OCI-M2 (cell line): ENCODE measurements at regions not wholly inside any gene's neighbourhood (a gene's known extent, or its start where the extent isn't known, plus 50 kb on each side); places are given as distances from the start of the nearest gene placed in this dataset.
"Not testable (repeated sequence)": the region's sequence is repeated elsewhere in the genome, so short reads cannot be mapped to it uniquely, and the experiment has no call there.

Source experiments
- DNase-seq: peaks from one replicate; lab custom pipeline; 2025; ENCODE audit not compliant: unreplicated experiment; lab: John Stamatoyannopoulos, UW

DNA sequence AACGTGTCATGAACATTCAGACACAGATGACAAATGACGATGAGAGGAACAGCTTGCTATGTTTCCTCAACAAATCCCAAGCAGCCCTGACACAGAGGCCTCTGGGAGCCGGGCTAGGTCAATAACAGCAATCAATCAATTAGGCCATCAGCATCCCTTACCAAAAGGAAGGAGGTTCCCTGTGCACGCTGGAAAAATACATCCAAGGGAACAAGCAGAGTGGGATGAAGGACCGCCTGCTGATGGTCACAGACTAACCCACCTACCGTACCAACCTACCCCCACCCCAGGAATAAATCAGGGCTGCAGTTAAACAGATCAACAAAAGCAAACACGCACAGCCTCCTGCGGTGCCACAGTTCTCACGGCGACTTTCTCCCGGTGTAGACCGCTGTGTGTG, 265.1 kb upstream of the SFSWAP start:
- DNase-seq, result no peak

DNA sequence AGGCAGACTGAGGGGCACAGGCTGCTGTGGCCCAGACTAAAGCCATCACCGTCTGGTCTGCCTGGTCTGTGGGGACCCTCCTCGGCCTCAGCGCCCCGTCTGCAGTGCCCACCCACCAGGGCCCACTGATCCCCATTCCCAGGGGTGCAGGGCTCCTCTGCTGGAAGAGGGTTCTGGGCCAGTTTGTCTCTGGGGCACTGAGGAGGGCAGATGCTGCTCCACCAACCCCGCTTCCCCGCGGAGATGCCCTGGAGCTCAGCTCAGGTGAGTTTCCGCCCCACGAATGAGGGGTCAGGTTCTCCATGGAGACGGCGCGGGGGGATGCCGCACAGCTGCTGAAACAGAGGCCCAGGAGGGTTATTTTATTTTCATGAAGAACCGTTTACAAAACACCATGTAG, 263.3 kb upstream of the SFSWAP start:
- DNase-seq, result not testable (repeated sequence)

DNA sequence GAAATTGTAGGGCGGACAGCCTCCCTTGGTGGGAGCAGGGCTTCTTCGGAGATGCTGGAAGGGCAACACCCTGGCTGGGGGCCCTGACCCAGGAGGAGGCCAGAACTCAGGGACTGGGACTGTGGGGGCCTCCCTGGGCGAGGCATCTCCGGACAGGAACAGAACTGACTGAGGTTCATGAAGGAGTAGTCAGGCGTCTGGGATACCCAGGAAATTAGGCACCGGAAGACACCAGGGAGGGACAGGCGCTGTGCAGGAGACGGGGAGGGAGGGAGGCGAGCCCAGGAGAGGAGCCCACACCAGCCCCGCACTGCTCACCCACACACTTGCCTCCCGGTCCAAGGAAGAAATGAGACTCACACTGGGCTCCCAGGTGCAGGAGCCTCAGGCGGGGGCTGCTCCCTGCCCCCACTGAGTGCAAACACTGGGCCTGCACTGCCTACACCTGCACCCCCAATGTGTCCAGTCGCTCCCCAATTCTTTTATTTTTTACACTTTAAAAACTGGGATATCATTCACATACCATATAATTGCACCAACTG, 262.6 kb upstream of the SFSWAP start:
- no peak for DNase-seq

DNA sequence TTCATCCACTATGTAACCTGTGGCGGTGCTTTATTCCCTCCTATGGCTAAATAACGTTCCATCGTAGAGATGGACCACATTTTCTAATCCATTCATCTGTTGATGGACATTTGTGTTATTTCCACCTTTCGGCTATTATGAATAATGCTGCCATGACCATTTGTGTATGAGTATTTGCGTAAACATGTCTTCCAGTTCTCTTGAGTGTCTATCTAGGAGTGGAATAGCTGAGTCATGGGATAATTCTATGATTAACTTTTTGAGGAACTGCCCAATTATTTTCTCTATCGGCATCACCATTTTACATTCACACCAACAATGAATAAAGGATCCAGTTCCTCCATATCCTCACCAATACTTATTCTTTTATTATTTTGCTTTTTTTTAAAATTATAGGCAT, 261.9 kb upstream of the SFSWAP start:
- no peak for DNase-seq

DNA sequence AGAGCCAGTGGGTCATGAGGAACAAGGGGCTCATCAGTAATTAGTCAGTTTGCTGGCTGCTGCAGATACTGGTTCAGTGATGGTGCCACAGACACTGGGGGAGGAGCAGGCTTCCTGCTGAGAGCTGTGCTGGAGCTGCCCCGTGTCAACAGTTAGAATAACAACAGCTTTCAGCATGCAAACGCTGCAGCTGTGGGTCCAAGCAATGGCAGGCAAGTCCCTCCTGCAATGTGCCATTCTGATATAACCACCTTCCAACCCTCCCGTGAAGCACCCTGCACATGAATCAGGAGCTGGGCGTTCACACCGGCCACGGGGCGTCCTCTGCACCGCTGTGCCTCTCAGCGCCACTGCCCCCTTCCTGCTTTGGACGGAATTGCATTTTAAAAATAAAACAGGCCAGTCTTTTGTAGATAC, 258.4 kb upstream of the SFSWAP start:
- no peak for DNase-seq

DNA sequence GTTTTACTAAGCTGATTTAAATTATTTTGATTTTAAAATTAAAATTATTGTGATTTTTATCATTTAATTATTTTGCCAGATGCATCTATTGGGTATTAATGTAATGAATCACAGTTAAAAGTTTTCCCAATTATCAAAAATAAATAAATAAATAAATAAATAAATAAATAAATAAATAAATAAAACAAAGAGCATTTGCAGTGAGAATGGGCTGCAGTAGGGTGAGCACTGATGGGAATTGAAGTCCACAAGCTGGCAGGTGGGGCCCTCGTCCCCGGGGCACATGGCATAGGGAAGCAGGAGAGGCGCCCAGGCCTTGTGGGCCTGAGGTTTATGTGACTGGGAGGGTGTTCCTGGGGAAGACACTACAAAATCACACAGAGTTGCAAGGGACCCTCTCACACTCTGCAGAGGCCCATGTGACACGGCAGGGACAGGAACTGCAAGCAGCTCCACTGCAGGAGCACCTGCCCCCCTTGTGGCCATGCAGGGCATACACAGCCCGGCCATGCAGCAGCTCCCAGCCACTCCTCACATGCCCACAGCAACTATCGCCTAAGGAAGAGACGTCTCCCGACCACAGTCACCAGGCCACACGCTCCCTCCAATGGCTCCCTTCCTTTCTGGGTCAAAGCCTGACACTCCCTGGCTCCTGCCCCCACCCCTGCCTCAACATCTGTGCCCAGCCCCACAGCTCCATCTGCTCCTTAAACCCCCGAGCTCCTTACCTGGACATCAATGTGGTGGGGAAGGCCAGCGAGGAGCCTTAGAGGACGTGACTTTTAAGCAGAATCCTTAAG, 256.3 kb upstream of the SFSWAP start:
- no peak for DNase-seq

DNA sequence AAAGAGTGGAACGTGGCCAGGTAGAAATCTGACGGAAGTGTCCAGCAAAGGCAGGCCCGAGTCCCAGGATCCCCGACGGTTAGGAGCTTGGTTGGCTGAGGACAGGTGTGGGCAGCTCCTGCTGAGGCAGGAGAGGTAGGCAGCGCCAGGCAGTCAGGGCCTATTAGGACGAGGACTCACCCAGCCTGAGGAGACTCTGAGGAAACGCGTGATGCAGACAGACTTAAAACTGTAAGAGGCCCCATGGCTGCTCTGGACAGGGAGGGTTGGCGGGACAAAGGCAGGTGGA, 255.7 kb upstream of the SFSWAP start:
- no peak for DNase-seq

DNA sequence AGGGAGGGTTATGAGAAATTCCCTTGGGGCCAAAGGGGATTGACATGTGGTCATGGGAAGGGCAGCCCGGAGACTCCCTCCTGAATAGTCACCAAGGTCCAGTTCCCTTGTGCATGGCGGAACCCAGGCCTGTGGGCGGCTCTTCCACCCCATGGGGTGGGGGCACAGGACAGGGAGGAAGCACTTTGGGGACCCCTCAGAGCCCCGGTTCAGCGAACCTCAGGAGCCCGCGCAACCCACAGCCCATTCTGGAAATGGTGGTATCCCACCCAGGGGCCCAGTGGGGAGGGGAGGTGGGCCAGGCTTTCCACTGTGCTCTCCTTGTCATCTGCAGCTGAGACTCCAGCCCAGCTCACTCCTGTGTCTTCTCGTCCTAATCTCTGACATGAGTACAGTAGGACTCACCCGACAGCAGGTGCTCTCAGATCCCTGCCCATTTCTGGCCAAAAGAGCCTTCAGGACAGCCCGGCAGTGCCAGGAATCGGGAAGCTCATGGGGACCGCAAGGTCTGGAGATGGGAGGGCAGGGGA, 255.2 kb upstream of the SFSWAP start:
- DNase-seq, result no peak

DNA sequence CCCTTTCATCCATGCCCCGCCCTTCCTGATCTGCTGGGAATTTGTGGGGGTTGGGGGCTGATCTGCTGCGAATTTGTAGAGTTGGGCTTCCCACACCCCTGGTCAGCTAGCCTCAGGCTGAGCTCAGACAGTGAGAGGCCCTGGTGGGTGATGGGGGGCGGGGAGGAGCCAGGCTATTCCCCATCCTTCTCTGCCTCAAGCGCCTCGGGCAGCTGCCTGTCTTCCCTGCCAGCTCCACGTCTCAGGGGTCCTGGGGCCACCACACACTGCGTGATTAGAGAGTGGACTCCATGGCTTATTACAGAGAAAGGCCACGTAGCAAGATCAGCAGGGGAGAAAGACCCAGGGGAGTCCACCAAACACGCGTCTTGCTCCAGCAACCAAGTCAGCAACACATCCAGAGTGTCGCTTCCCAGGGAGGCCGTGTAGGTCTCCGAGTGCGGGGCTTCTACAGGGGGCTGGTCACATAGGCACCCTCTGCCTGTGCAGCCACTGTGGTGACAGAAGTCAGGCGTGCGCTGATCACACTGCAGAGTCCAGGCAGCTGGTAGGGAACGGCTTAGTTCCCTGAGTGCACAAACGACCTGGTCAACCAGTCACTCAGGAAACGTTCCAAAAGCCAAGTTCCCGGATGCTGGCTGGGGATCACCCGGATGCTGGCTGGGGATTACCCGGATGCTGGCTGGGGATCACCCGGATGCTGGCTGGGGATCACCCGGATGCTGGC, 254.4 kb upstream of the SFSWAP start:
- no peak for DNase-seq

DNA sequence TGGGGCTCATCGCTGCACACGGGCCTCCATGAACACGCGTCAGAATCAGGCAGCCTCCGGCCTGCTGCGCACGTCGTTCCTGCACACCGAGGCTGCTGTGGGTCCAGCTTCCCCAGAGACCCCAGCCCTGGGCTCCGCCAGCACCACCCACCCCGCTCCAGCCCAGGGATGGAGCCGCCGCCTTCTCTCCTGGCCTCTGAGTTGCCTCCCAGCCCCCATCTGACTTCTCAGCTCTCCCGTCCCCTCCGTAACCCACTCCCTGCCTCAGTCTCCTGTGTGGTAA, 253.9 kb upstream of the SFSWAP start:
- DNase-seq, result no peak

DNA sequence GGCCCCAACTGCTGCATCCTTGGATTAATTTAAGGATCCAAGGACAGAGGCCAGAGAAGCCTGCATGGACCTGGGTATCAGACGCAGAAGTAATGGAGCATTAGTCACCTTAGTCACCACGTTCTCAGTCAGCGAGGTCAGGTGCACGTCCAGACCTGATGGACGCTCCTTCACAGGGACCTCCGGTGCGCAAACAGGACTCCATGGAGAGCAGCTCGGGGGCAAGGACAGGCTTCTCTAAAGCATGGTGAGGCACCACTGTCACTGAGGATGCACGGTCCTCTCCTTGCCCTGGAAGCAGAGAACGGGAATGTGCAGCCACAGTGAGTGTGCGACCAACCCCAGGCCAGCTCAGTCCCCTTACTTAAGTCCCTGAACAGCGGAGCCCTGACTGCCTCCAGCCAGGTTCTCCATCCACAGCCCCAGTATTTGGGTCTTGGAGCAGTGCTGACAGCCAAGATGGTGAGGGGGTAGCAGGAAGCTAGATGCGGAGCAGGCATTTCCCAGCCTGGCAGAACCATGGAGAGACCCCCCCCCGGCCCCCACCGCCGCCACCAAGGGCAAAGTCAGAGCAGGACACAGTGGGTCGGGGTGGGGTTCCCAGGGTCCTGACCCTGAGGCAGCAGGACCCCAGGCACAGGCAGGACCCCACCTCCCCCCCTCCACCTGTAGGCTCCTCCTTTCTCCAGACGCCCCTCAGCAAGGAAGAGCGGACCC, 253.4 kb upstream of the SFSWAP start:
- DNase-seq, result no peak

DNA sequence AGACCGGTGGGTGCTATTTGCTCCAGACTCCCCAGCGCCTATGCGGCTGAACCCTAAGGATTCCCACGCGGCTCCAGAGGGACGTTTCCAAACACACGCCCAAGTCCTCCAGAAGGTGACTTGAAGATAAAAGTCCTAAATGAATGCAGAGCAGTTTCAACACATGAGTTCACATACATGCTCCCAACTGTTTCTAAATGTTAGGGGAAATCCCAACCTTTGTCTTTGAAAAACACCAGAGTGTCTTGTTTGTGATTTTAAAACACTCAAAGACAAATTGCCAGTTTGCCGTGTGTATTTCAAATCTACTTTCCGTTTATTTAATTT, 252.9 kb upstream of the SFSWAP start:
- no peak for DNase-seq

DNA sequence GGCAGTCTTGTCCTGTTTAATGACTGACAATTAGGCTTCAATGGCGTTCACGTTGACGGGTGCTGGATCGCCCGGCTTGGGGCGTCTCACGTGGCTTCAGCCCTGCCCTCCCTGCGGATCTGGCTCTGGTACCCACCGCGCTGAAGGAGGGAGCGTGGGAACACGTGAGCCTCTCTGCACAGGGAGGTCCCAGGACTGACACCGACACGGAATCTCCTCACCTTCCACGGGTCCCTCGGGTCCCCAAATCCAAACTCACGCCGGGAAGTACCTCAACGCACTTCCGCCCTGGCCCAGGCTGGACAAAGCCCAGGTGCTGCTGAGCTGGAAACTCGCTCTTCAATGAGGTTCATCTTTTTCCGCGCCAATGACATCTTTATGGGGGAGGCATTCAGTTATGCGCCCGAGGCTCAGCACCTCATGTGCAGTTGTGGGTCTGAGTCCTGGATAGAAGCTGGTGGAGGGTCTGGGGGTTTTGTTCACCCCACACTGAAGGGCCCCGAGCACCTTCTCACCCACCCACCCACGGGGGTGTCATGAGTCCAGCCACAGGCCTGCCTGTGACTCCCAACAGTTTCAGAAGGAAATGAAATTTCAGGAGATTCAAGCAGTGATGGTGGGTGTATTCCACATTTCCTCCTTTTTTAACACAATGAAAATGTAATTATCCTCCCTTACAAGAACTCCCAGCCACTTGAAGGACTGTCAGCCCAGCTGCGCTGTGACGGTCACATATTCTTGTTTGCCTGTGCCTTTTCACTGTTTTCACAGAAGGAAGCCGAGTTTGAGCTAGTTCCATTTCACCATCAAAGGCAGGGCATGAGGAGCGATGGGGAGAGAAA, 251.7 kb upstream of the SFSWAP start:
- DNase-seq, result no peak

DNA sequence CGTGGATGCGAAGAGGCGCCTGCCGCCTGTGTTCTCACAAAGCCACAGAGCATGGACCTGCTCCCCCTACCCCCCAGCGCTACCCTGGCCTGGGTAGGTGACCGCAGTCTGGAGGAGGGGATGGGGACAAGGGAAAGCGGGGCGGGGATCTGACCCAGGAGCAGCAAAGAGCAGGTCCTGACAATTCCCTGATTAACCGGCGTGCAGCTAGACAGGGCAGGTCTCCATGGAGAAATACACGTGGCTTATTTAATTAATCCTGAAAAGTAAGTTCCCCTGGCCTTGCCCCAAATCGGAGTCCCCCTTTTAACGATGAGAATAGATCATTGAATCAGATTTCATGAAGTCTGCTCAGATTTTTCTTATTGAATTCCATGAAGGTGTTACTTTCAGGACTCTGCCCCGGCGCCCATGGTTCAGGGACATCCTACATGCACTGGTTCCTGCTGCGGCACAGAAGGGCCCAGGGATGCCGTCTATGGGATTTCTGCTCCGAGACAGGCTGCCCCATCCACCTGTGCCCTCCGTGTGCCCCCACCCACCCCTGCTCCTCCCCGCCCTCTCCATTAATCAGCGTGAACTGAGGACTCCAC, 251.0 kb upstream of the SFSWAP start:
- DNase-seq, result no peak

DNA sequence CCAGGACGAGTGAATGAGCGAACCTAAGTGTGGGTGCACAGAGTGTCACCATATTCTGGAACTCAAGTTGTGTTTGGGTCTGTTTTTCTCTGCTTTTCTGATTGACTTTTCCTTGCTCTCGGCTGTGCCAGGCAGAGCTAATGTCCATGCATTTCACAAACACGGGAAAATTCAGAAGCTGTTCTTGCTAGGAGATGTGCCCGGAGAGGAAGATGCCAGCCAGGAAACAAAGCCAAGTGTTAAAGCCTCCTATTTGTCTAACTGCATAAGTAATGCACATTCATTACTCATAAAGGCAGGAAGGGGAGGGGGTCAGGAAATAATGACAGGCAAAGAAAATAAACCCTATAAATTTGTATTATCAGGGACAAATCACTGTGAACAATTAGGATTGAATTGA, 250.4 kb upstream of the SFSWAP start:
- DNase-seq, result no peak

DNA sequence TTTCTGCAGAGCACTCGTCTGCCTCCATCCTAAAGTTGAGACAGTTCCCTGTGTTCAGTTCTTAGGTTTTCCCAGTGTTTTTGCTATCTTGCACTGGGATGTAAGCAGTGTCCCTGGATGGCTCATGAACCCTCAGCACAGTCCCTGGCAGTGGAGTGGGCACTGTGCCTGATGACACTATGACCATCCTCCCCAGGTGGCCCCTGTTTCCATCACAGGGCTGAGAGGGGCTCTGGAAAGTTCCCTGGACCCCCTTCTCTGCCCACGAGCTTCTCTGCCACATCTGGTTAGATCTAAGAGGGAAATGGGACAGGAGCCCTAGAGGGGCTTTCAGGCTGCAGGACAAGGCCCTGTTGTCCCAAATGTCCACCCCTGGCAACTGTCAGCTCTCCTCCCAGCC, 249.8 kb upstream of the SFSWAP start:
- no peak for DNase-seq

DNA sequence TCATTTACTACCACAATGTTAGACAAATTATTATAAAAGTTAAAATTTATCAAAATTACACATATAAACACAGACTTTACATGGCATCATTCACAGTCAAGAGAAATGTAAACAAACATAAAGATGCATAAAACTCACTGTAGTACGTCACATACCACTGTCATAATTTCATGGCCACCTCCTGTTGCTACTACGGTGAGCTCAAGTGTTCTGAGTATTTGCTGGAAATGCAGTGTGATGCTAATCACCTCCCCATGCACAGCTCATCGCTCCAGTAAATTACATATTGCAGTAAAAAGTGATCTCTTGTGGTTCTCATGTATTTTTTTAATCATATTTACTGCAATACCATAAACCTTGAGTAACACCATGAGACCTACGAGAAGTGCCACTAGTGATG, 247.7 kb upstream of the SFSWAP start:
- no peak for DNase-seq

DNA sequence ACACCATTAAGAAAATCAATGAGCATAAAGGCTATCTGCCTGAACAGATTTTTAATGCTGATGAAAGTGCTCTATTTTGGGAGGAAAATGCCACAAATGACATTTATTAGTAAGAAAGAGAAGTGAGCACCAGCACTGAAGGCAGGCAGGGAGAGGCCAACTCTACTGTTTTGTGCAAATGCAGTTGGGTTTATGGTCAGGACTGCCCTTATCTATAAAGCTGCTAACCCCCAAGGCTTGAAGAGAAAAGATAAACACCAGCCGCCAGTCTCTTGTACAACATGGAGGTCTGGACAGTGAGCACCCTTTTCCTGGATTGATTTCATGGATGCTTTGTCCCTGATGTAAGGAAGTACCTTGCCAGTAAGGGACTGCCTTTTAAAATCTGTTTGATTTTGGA, 246.8 kb upstream of the SFSWAP start:
- DNase-seq, result no peak

DNA sequence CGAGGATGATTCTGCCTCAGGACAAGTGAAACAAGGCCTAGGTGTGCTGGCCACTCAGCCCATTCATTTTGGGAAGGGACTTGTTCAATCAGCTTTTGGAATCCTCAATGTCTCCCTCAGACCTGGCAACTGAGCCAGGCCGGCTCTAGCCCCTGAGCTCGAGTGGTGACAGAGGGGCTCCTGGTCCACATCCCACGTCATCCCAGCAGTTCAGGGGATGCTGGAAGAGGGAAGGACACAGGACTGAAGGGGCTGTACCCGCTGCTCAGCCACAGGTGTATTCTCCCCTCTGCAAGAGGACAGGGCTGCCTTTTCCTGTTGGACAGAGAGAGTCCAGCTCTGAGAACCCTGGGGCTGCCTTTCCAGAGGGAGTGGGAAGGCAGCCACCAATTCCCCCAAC, 244.6 kb upstream of the SFSWAP start:
- DNase-seq, result no peak

DNA sequence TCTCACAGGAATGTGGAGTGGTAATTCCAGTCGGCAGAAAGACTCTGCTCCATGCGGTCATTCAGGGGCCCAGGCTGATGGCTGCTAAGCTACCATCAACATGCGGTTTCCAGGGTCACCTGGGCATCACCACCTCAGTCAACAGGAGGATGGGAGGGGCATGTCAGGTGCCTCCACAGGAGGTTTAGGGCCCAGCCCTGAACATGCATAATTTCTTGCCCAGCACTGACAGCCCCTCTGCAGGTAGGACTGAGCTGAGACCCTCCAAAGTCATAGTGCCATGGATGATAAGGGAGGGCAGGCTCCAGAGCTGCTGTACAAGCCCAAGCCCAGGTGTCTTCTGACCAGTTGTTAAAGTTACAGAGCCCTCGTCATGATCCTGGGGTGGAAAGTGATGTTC, 244.0 kb upstream of the SFSWAP start:
- DNase-seq, result no peak

DNA sequence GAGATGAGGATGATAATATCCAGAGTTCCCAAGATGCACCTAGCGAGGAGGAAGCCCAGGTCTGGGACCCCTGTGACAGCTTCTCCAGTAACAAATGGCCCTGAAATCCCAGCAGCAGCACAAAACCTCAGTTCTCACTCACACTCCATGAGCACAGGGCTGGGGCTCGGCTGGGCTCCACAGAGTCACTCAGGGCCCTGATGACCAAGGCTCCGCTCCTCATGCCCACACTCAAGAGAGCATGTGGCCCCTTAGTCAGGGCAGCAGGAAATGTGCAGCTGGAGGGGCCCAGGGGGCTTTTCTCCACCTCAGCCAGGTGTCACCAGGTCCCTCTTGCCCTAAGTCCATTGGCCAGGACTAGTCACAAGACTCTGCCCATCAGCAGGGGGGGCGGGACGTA, 242.7 kb upstream of the SFSWAP start:
- no peak for DNase-seq
